GM19467 (cell line): ENCODE measurements at regions not wholly inside any gene's neighbourhood (a gene's known extent, or its start where the extent isn't known, plus 50 kb on each side); places are given as distances from the start of the nearest gene placed in this dataset.
A peak's percentile ranks its signal among the peaks of the same experiment; 100 is the strongest.
"Not testable (repeated sequence)": the region's sequence is repeated elsewhere in the genome, so short reads cannot be mapped to it uniquely, and the experiment has no call there.

ENCODE experiments used
- ATAC-seq: cut with Tn5 transposase; IDR thresholded peaks from one replicate; pipeline ENCODE4 v1.9.1; 2021; ENCODE audit warnings: mild to moderate bottlenecking, moderate library complexity; ENCODE audit not compliant: unreplicated experiment

DNA sequence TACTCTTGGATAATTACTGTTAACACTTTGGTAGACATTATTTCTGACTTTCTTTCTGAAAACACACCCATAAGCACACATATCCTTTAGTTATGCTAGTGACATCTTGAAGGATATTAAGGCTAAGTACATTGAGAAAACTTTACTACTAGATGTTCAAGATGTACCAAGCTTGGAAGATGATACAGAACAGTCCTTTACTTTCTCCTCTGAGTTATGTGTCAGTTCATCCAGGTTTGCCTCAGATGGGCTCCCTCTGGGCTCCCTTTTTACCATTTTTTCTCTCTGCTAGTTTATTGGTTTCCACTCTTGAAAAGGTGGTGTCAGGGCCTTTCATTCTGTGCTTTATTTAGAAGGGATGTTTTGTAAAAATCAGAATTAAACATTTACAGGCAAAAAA is 172.3 kb downstream of the S1PR1 start:
- no peak for ATAC-seq

DNA sequence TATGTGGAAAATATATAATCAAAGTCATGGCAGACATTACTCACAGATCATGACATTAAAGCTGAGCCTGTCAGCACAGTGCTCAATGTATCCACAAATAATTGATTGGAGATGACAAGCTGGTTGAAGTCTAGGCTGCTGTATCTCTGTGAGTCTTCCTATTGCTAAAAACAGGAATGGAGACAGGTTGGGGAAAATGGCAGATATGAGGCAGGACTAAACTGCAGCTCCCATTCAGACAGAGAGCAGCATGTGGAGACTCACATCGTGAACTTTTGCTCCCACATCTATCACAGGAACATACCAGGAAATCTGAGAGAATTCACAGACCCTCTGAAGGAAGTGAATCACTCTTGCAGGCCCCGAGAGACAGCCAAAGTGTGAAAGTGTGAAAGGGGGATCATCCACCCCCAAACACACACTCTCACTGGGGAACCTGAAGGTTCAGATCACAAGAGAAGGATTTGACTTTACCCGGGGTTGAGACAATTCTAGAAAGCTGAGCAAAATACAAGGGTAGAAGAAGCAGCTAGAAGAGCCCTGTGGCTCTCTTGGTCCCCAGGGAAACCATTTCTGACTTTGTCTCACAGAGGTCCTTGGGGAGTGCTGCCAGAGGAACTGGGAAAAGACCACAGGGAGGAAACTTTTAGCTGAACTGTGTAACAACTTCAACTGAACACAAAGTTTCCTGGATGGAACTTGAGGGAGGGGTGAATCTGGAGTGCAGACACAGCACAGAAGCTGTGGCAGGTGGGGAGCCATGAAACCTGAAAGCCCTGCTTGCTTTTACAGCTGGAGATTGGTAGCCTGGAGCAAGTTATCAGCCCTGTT is 173.4 kb downstream of the S1PR1 start:
- peak; percentile 35 for ATAC-seq

DNA sequence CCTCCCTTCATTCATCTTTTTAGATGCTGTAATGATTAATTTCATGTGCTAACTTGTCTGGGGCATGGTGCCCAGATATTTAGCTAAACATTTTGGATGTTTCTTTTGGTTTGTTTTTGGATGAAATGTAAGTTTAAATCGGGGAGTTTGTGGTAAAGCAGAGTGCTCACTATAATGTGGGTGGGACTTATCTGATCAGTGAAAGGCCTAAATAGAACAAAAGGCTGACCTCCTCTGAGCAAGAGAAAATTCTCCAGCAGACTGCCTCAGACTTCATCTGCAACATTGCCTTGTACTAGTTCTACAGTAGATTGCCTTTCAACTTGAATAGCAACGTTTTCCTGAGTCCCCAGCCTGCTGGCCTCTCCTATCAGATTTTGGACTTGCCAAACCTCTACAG is 183.6 kb downstream of the S1PR1 start:
- no peak for ATAC-seq

DNA sequence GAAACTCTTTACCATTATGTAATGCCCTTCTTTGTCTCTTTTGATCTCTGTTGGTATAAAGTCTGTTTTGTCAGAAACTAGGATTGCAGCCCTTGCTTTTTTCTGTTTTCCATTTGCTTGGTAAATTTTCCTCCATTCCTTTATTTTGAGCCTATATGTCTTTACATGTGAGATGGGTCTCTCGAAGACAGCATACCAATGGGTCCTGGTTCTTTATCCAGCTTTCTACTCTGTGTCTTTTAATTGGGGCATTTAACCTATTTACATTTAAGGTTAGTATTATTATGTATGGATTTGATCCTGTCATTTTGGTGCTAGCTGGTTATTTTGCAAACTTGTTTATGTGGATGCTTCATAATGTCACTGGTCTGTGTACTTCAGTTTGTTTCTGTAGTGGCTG is 191.3 kb downstream of the S1PR1 start:
- not testable (repeated sequence) for ATAC-seq

DNA sequence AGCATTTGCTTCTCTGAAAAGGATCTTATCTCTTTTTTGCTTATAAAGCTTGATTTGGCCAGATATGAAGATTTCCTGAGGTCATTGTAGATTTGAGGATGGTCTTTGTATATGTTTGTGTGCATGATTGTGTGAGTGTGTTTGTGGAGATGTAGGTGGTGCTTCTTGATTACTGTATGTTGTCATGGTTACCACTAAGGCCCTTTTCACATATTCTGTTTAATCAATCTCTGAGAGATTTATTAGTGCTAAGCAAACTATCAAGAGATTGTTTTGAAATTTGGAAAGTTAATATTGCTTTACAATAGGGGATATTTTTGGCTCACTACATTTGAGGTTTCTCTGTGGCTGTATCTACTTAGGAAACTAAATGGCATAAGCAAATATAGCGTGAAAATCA is 191.7 kb downstream of the S1PR1 start:
- ATAC-seq, result no peak

DNA sequence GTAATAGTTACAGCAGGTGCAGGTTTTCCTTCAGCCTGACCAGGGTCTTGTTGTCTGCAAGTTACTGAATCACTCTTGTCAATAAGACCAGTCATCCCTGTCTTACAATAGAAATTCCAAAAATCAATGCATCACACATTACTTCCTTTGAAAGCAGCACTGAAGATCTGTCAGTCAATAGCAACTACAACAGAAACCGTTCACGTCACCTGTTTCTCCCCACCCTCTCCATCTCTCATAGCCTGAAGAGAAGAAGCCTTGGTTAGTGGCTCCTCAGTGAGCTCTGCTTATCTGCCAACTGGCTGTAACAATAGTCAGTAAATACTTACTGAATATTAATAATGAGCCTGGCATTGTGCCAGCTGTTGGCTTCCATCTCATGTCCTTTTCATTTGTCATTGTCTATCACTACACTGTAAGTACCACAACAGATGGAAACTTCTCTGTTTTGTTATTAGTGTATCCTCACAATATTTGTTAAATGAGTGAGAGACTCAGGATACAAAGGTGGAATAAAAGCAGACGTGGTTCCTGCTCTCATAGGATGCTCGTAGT is 195.2 kb downstream of the S1PR1 start:
- peak; percentile 54 for ATAC-seq

DNA sequence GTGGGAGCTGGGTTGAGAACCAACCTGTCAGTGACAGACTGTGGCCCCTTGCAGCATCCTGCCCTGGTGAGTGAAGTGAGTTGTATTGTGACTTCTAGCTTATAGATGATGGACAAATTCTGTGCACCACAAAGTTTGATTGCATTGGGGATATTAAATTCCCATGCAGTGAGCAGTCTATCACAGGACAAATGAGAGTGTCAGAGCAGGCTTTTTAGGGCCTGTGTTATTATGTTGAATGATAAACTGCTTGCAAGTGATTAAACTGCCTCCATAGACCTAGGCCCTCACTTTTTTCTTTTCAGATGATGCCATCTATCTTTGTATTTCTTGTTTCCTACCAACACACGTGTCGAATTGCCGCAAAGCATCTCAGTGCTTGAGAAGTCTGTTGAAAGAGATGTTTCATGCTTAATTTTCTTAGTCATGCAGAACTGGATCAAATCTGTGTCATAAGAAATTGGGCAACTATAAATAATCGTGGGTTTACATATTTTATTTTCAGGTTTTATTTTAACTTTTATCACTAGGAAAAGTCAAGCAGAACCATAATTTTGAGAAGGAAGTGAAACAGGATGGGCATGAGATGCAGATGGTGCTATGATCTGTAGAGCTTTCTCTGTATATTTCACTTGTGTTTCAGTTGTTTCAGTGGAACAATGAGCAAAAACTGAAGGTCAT is 199.2 kb downstream of the S1PR1 start:
- peak; percentile 47 for ATAC-seq

DNA sequence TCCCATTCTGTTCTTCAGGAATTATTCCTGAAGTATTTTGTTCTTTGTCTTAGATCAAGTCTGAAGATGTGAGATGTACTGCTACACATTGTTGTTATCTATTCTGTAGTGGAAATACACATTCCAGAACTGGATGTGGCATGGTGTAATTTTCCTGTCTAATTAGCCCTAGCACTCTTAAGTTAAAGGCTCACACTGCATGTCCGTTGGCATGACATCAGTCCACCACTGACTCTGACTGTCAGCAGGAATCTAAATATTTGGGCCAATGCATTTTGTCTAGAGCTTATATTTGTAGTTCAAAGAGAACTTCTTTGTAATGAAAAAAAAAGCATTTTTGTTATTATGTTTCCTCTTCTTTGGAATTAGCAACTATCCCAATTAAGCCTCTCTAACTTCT is 201.0 kb downstream of the S1PR1 start:
- no peak for ATAC-seq

DNA sequence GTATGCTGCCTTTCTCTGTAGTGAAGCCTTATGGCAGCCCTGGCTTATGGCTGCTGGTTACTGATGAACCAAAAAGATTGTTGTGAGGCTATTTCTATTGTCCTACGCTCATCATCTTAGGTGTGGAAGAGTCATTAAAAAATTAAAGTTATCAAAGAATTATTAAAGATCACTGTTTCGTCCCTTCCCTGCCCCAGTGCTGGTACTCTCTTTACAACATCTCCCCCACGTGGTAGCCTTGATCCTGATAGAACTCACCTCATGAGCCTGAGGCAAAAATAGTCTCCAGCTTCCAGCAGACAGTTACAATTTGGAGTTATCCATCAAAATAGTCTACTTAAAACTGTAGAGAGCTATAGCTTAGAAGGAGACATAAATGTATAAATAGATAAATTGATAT is 201.5 kb downstream of the S1PR1 start:
- ATAC-seq, result peak; percentile 51

DNA sequence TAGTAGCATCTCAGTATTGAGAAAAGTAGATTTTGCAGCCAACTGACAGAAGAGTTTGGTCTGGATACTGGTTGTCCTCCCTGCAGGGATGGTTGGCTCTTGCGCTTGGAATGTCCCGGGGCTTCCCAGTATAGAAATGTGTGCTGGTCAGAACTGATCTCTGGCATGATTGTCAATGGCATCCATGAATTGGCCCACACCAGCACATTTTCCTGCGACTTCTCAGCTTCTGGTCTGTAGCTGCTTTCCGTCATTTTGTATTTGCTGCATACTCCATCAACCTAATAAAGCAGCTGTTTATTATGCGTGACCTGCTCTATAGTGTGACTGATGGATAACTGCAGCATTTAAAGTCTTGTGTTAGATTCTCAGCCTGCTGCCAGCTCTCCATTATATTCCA is 203.7 kb downstream of the S1PR1 start:
- no peak for ATAC-seq

DNA sequence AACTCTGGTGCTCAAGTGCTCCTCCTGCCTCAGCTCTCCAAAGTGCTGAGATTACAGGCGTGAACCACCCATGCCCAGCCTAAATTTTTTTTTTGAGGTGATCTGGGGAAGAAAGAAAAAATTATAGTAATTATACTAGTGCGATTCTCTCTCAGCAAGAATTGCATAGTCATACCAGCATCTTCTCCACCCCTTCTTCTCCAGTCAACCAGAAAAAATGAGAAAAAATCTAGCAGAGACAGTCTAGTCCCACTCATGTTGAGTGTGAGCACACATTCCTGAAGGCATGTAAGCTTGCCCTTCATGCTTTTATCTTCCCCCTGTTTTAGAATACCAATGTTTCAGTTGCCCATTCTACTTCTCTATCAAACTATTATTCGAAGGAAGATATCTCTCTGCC is 207.6 kb downstream of the S1PR1 start:
- no peak for ATAC-seq

DNA sequence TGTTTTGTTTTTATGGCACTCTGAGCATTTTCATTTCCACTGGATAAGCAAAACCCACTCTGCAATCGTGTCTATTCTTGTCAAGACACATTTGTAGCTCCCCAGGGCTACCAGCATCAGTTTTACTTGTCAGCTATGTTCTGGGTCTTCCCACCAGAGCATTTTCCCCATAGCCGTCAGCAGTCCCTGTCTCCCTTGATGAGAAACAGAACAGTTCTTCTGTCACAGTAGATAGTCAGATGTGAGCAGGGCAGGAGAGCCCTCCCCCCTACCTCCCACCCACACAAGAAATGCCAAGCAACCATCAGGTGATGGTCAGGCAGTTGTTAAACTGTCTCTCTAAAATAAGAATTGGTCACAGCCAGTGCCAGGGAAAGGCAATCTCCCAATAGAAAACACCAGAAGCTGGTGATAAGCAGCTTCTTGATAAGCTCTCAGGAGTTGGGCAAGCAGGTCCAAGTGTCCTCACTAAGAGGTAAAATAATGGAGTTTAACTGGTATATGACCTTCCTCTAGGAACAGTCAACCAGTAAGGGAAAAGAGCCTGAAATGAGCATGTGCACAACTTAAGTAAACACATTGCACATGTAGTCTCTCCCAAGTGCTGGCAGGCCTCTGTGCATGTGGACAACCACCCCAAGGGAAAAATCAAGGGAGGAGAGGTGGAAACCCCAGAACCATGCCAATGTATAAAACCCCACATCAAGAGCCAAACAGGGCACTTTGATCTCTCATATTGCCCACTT is 208.2 kb downstream of the S1PR1 start:
- no peak for ATAC-seq

DNA sequence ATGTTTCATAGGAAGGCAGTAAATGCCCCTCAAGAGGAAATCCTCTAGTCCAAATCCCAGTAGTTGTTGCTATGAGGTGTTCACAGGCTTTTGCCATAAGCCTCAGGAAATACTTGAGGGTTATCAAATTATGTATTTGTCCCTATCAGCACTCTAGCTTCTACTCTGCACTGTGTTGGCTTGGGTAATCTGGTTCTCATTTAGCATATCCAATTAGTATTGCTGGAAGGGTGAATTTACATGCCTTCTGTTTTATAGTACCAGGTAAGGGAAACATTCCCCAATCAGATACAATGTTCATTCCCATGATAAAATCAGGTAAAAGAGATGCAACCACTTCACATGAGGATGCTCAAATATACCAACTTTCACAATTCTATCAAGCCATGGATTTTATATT is 211.2 kb downstream of the S1PR1 start:
- no peak for ATAC-seq

DNA sequence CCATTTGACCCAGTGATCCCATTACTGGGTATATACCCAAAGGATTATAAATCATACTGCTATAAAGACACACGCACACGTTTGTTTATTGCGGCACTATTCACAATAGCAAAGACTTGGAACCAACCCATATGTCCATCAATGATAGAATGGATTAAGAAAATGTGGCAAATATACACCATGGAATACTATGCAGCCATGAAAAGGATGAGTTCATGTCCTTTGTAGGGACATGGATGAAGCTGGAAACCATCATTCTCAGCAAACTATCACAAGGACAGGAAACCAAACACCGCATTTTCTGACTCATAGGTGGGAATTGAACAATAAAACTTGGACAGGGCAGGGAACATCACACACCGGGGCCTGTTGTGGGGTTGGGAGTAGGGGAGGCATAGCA is 213.9 kb downstream of the S1PR1 start:
- not testable (repeated sequence) for ATAC-seq

DNA sequence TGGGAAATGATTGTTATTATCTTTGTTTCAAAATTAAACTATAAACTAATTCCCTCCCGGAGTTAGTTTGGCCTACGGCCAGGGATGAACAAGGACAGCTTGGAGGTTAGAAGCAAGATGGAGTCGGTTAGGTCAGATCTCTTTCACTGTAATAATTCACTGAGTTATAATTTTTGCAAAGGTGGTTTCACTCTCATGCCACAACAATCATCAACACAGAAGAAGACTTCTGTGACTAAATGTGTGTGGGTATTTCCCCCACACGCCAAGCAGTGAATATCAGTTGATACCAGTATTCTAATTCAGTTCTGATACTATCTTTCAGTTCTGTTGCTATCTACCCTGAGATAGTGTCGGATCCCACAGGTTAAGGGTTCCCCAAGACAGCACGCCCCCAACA is 215.1 kb downstream of the S1PR1 start:
- peak; percentile 52 for ATAC-seq

DNA sequence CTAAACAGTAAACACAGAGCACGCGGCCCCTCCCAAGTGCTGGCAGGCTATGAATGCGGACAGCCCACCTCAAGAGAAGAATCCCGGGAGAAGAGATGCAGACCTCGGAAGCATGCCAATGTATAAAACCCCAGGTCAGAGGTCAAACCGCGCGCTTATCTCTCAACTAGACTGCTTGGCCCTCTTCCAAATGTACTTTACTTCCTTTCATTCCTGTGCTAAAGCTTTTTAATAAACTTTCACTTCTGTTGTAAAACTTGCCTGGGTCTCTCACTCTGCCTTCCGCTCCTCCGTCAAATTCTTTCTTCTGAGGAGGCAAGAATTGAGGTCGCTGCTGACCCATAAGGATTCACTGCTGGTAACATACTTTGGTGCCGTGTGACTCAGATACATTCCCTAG is 216.0 kb downstream of the S1PR1 start:
- ATAC-seq, result no peak

DNA sequence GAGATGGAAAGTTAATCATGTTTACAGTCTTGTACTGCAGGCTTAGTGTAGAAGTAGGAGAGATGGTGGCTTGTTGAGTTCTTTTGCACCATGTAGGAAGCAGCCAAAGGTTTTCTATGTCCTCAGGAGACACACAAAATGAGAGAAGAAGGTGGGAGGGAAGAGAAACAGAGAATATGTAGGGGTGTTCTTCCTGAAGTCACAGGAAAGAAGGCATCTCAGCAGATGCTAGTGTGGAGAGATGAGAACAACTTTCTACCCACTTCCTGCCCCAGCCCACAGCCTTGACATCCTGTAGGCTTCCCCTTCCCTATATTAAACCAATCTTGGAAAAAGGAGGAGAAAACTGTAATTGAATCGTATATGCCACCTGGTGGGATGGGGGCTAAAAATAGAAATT is 217.0 kb downstream of the S1PR1 start:
- peak; percentile 59 for ATAC-seq

DNA sequence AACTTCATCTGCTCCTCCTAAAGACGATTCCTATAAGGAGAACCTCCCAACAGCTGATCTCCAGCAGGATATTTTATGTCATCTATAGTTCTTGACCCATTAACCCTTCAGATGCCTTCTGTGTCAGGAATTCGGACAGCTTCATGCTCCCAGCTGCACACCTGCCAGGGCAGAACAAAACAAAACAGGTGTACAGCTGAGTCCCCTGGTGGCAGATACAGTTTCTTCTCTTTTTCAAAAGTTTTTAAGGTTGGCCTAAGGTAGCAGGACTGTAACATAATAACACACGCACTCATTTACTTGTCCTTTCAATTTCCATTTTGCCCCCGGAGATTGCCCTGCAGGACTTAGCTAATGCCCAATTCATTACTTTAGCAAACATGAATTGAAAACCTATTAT is 218.3 kb downstream of the S1PR1 start:
- no peak for ATAC-seq

DNA sequence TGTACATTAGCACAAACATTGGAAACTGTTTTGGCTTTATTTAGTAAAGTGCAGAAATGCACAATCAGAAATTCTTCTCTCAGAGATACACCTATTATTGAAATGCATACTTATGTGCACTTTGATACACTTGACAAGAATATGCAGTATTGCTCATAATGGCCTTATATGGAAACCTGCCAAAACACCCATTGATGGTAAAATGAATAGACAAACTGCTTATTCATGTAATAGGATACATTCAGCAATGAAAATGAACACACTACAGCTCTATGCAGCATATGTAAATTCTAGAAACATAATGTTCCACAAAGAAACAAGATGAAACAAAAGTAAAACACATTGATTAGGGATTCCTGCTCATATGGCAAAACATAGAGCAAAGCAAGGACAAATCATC is 223.9 kb downstream of the S1PR1 start:
- no peak for ATAC-seq

DNA sequence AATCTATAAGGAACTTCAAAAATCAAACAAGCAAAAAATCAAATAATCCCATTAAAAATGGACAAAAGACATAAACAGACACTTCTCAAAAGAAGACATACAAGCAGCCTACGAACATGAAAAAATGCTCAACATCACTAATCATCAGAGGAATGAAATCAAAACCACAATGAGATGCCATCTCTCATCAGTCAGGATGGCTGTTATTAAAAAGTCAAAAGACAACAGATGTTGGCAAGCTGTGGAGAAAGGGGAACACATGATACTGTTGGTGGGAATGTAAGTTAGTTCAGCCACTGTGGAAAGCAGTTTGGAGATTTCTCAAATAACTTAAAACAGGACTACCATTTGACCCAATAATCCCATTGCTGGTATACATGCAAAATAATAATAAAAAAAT is 226.4 kb downstream of the S1PR1 start:
- no peak for ATAC-seq

DNA sequence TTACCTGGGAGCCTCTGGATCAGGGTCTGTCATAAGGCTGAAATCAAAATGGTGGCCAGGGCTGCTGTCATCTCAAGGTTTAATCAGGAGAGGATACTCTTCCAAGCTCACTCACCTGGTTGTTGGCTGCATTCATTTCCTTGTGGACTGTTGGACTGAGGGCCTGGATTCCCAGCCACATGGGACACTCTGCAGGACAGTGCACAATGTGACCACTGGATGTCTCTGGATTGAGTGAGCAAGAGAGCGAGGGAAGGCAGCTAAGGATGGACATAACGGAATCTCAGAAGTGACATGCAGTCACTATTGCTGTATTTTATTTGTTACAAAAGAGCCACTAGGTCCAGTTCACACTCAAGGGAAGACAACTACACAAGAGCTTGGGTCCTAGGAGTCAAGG is 229.1 kb downstream of the S1PR1 start:
- no peak for ATAC-seq
